RPMI8226 (cell line): ENCODE measurements at regions not wholly inside any gene's neighbourhood (a gene's known extent, or its start where the extent isn't known, plus 50 kb on each side); places are given as distances from the start of the nearest gene placed in this dataset.
"Not testable (repeated sequence)": the region's sequence is repeated elsewhere in the genome, so short reads cannot be mapped to it uniquely, and the experiment has no call there.

Experiments
- DNase-seq: peaks from one replicate; pipeline ENCODE4 v3.0.0-alpha.2; 2015

DNA sequence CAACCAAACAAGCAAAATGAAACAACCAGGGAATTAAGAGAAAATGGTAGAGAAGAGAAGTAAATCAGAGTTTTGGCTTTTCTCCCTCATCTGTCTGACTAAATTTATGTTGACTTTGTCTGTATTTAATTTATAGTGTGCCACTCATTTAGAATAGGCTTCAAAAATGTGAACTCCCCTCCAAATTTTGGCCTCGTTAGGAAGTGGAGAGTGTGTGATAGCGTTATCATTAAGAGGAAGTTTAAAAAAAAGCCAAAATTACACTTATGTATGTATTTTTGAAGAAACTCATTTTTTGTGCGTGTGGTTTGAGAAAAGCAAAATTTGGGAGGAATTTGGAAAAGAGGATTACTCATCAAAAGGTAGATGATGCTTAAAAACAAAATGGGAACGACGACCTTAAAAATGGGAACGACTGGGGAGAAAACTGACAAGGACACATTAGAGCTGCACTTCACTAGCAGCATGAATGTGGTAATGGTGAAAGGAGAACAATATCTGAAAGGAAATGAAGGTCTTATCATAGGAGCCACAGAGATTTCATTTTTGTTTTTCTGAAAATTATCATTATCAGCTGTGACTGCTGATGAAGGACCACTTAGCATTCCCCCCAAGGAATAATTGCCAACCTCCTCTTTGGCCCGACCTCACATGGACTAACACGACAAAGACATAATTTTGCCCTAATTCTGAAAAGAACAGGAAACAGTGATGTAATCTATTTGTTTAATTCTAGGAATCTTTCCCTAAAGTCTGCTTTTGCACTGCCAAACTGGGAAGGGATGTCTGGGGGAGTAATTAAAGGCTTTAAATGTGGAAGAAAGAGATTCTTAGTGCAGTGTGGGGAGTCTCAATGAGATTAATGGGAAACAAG, 163.2 kb upstream of the P2RY1 start:
- no peak for DNase-seq

DNA sequence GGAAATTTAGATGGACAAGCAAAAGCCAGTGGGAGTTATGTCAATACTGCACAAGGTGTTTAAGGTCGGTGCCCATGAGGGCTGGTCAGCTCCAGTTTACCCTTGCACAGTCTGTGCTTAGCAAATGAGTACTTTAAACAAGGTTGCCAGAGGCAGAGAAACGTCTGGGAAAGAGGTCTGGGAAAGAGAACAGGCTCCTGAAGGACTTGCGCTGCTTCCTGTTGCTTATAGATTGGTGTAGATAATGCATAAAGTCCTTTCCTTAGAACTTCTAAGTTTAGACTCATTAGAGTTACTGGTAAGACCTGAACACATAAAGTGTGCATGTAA, 162.6 kb upstream of the P2RY1 start:
- DNase-seq, result no peak

DNA sequence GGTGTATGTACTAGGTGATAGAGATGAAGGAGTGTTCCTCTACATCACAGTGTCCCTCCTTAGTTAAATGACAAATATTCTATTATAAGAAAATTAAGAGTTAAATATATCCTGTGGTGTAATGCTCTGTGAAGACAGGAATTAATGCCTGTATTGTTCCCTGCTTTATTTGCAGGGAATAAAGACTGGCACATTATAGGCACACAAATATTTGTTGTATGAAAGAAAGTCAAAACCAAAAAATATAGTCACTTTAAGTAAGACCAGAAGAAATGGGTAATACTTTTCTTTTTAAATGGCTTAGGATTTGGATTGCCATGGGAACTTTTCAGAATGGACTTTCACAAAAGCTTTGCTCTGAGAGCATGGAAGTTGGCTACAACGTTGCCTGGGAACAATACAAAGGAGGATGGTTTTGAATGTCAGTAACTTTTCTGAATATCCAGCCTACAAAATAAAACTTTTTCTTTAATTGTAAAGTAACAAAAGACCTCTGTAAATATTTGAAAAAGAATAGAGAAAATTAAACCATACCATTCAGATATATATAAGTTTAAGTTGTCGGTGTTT, 158.0 kb upstream of the P2RY1 start:
- no peak for DNase-seq

DNA sequence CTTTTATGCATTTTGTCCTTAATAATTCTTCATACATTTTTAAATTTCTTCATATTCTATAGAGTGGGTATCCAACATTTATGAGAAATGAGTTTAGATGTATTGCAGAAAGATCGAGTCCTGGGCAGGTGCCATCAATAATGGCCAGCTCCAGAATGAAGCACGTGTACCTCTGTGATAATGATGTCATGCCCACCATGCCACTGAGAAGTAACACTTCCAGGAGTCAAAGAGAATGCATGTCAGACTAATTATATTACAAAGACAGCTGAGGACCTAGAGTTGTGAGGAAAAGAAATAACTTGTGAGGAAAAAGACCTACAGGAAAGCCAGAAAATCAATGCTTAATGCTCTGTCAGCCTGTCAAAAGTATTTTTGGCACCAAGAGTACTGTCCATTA, 157.4 kb upstream of the P2RY1 start:
- DNase-seq, result no peak

DNA sequence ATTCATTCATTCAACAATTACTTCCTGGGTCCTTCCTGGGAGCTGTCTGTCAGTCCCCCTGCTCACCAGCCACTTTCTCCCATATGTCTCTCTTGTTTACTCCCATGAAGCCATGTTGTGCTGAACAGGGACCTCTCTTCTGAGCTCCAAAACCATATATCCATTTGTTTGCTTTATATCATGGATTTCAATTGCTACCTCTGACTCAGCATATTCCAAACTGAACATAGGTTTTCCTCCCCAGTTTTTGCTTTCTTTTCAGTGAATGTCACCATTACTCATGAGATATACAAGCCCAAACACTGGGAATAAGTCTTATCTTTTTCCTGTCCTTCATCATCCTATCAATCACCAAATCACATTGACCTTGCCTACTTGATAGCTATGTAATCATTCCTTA, 152.5 kb upstream of the P2RY1 start:
- DNase-seq, result no peak

DNA sequence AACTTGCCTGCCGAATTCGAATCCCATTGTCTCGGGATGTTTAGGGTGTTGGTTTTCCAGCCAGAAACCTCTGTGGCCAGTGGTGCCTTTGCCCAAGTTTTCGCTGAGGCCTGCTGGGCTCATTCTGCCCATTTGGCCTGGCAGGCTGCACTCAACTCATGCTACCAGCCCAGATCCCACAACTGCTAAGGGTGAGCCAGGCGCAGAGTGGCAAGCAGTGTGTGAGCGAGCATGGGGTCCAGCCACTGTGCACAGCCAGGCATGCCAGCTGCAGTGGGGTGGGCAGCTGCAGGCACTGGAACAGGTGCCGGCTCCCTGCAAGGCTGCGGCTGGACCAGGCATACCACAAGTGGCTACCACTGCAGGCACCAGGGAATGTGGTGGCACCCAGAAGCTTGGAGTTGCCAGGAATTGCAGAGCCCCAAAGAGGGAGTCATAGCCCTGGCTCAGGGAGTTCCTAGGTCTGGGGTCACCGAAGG, 151.4 kb upstream of the P2RY1 start:
- no peak for DNase-seq

DNA sequence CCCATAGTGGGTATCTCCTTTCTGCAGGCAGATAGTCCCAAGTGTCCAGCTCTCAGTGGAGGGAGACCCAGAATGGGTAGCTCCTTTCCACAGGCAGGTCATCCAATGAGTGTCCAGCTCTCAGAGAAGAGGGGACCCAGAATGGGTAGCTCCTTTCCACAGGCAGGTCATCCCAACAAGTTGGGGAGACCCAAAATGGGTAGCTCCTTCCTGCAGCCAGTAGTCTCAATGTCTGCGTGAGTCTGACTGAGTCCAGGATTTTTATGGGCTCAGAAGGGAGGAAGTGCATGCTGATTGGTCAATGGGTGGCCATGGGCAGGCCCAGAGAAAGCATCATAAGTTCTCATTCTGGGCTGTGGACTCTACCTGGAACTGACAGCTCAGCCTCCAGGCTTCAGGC, 150.7 kb upstream of the P2RY1 start:
- no peak for DNase-seq

DNA sequence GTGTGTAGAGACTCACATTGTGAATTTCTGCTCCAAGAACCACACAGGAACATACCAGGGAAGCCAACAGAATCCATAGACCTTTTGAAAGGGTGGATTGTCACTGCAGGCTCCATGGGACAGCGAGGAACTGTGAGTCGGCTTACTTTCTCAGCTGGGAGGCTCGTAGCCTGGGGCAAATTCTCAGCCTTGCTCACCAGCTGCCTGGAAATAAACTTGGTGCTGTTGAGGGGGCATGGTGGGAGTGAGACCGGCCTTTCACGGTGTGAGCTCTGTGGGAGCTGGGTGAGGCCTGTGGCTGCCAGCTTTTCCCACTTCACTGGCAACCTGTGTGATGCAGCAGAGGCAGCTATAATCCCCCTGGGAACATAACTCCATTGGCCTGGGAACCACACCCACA, 146.6 kb upstream of the P2RY1 start:
- DNase-seq, result no peak

DNA sequence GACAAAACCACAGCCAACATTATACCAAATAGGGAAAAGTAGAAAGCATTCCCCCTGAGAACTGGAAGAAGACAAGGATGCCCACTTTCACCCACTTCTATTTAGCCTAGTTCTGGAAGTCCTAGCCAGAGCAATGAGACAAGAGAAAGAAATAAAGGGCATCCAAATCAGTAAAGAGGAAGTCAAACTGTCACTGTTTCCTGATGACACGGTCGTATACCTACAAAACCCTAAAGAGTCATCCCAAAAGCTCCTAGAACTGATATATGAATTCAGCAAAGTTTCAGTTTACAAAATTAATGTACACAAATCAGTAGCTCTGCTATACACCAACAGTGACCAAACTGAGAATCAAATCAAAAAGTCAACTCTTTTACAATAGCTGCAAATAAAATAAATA, 142.6 kb upstream of the P2RY1 start:
- not testable (repeated sequence) for DNase-seq

DNA sequence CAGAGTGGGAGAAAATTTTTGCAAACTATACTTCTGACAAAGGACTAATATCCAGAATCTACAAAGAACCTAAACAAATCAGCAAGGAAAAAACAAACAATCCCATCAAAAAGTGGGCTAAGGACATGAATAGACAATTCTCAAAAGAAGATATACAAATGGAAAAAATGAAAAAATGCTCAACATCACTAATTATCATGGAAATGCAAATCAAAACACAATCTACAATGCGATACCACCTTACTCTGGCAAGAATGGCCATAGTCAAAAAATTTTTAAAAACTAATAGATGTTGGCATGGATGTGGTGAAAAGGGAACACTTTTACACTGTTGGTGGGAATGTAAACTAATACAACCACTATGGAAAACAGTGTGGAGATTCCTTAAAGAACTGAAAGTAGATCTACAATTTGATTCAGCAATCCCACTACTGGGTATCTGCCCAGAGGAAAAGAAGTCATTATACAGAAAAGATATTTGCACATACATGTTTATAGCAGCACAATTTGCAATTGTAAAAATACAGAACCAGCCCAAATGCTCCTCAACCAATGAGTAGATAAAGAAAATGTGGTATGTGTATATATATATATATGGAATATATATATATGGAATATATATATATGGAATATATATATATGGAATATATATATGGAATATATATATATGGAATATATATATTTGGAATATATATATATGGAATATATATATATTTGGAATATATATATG, 141.2 kb upstream of the P2RY1 start:
- not testable (repeated sequence) for DNase-seq

DNA sequence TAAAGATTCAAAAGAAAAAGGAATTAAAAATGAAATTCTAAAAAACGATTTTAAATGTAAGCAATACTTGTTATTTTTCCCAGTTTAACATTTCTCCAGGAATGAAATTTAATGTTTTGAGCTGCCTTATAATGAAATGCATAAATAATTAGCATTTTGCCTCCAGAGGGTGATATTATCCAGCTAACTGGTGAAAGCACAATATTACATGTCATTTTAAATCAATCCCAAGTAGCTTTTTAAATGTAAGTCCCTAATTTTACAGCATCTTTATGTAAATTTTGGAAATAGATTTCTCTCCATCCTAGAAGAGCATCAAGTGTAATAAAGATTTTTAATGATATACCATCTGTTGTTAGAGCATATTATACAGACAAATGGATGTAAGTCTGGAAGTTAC, 139.1 kb upstream of the P2RY1 start:
- no peak for DNase-seq

DNA sequence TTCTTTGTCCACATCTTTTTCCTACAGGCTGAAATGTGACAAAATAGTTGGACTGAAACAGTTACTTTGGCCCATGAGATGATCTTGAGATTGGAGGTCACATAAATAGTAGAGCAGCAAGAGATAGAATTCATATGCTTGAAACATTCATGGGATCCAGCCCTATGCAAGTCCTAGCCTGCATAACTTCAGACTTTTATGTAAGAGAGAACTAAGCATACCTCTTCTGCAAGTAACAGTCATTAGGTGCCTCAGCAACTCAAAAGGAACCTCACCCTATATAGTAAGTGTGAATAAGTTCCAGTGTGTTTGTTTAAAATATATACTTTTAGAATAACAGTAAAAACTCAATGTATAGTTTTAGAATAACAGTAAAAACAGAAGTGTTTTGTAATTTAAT, 138.0 kb upstream of the P2RY1 start:
- no peak for DNase-seq

DNA sequence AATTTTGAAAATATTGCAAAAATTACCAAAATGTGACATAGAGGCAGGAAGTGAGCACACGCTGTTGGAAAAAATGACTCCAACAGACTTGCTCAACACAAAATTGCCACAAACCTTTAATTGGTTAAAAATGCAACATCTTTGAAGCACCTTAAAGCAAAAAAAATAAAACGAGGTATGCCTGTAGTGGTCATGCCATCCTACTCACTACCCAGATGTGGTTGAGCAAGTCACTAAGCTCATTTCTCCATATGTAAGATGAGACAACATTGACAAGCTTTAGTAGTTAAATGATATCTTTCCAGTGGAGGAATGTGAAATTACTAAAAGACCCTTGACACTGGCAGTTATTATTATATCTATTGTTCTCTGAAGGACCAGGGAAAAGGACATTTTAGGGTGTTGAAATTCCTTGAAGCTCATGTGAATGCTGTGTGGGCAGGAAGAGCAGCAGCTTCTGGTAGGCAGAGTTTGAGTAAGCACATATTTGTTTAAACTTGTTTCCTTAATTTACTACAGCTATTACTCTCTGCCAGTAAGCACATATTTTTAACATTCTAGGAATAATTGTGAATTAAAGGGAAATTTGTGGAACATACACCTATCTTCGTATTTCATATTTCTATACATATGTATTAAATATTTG, 131.6 kb upstream of the P2RY1 start:
- no peak for DNase-seq

DNA sequence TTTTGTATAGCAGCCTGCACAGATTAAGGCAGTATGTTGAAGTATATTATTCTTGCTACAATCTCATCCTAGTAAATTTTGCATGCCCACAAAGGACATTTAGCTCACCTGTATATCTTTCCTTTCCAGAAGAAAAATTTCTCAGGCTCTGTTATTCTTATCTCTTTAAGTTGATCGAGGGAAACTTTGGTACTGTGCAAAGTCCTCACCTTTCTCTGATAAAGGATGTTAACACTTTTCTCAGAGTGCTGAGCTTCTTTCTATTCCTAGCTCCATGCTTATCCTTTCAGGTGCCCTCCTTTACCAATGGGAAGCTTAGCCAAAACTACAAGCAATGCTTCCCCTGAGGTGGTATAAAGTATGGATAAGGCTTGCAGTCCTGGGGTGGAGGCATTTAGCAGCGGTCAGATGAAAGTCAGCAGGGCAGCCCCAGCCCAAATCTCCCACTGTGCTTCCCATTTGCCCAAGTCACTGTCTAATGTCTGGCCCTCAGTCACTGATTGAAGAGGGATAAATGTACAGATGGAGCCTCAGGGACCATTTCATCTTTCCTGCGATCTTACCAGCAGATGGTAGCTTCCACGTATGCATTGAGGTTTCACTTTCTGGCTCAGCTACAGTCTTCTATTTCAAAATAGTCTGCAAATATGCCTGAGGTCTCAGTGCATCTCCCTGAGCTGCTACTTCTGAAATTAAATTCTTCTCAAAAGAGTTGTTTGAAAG, 127.8 kb upstream of the P2RY1 start:
- no peak for DNase-seq

DNA sequence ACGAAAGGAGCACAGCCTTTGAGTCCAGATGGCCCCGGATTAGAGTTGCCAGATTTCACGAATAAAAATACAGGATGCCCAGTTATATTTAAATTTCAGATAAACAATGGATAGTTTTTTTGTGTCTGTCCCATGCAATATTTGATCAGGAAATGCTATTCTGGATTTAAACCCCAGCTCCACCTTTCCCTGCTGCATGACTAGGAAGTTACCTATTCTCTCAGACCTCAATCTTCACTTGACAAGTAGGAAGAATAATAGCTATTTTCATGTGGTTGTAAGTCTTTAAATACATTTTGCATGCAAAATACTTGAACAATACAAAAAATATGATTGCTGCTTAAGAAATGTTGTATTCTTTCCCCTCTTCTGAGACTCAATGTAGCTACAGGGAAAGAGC, 125.3 kb upstream of the P2RY1 start:
- no peak for DNase-seq

DNA sequence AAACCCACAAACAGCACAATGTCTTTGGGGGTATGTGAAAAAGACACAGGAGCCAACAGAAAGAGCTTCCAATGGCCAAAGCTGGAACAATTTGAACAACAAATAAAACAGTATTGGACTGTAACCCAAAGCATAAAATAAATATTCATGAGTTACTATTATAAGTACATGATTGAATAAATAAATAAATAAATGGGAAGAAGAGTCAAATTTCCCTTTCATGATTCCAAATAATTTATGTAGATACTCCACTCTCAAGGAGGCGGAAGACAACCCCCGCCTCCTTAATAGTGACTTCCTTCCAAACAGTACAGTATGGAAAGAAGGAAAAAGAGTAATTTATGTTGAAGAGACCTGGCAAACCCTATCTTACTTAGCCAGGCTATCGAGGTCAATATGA, 124.4 kb upstream of the P2RY1 start:
- DNase-seq, result no peak

DNA sequence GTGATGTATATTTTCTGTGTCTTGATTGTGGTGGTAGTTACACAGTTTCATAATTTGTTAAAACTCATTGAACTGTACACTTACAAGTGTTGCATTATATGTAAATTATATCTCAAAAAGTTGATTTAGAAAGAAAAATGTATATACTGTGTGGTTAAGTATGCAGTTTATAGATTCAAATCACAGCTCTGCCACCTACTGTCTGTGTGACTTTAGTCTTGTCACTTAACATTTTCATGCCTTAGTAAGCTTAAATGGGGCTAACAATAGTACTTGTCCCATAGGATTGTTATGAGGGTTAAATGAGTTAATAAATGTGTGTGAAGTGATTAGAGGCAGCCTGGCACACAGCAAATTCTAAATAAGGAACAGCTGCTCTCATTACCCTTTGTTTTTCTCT, 120.9 kb upstream of the P2RY1 start:
- DNase-seq, result no peak

DNA sequence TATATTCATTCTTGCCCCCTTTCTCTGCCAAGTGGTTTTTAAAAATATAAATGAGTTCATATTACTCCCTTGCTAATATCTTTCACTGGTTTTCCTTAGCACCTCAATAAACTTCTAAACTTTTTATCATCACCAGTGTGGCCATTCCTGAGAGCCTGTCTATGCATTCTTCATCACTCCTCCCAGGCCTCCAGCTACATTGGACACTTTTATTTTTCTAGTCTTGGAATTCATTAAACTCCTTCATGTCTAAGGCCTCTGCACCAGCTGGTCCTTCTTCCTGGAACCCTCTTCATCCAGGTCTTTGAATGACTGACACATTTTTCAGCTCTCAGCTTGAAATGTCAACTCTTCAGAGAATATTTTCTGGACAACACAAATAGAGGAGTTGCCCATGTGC, 120.4 kb upstream of the P2RY1 start:
- DNase-seq, result no peak

DNA sequence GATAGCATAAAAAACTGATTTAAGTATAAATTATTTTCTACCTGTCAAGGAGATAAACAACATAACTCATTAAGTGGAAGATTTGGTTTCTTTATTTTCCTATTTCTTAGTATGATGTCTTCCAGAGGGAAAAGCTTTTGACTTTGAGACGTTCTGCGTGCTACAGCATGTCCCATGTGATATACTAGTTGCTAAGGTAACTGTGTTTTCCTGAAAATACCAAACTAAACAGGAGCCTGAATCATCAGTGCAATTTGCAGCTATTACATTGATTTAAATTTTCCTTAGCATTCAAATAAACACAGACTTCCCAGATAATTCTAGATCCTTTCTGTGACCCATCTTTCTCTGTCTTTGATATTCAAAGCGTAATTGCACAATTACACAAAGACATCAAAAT, 117.7 kb upstream of the P2RY1 start:
- no peak for DNase-seq

DNA sequence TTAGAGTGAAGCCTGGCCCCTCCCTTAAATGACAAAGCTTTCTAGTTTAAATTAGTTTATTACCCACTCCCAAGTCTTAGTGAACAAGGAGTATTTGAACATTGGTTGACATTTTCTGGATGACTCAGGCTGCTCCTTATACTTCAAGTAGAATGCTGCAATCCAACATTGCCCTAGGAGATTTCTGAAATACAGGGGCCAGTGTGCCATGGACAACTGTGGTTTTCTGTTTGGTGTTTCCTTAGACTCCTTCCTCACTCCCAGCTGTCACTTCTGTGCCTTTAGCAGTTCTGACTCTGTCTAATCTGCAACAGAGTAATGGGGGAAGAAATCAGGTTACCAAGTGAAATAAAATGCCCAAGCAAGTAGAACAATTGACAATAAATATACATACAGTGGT, 116.1 kb upstream of the P2RY1 start:
- no peak for DNase-seq

DNA sequence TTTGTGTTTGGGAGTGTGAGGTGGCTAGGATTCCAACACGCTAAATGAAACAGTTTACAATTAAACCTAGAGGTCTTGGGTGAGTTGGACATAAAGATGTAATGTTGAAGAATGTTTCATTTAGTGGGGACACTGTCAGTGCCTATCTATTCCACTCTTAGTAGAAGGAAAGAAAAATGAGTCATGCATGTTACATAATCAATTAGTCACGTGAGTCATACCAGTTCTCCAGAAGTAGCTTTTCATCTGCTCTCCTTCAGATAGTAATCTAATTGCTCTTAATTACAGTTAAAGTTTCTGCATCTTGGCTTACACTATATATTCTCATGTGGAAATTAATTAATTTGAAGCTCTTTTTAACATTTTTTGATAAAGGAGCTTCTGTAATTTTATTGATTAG, 115.7 kb upstream of the P2RY1 start:
- no peak for DNase-seq

DNA sequence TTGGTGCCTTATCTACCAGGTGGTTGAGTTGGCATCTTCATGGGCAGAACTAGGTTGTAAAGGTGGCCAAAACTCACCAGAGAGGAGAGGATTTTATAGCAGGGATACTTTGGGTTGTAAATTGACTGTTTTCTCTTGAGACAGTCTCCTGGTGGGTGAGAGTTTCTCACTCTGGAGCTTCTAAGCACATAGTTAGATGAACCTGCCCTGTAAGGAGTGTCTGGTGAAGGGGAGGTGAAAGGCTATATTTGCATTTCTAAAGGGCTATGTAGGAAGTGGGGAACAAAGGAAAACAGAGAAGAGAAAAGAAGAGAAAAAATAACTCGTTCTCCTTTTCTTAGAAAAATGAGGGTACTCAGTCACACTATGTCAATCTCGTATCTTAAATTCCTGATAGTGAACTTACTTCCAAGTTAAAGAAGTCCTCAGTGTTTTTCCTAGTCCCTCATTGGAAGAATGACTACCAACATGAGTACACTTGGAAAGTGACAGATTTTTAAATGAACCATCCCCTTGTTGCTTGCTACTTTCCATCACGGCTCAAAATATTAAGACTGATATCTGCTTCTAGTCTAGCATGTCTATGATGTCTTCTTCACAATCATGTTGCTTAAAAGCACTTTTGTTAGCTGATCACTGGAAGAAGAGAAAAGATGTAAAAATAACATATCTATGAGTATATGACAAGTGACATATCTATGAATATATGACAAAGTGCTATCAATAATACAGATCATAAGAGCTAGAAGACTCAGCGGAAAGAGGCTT, 113.8 kb upstream of the P2RY1 start:
- DNase-seq, result no peak
